ENCODE measurements at regions not wholly inside any gene's neighbourhood (a gene's known extent, or its start where the extent isn't known, plus 50 kb on each side); places are given as distances from the start of the nearest gene placed in this dataset.

DNA sequence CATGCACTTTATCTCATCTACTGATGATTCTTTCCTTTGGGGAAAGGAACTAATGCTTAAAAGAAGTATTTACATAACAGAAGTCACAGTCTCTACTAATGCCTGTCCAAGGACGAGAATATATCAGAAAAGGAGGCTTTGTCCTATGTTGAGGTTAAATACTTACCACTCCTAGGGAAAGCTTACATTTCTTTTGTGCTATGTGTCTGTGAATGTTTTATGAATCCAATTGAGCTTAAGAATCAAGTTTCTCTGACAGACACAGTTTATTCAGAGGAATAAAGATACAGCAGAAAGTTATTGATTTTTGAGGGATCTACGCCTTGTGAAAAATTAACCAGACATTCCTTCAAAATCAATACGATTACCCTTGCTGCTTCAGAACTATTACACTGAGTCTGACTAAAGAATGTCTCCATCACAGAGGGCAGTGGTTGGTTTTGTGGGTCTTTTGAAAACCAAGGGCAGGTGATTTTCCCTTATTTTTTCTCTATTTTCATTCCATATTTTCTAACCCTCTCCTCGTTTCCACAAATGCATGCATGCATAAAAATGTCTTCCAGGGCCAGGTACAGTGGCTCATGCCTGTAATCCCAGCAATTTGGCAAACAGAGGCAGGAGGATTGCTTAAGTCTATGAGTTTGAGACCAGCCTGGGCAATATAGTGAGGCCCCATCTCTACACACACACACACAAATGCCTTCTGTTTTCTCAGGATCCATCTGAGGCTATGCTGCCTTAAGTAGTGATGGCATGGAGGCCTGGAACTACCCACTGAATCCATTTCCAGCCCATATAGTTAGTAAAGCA, 1095.1 kb downstream of the GALC start (continued):
- 0 out of 2 replicates have a peak, but pooled peaks have one; percentile 34 for TF ChIP-seq MIER3 (CRISPR knock-in tag; IDR thresholded peaks at IDR 0.05; ENCODE audit: borderline replicate concordance)
- TF ChIP-seq RFX3 (CRISPR knock-in tag; IDR thresholded peaks at IDR 0.05): no peak
- no peak for TF ChIP-seq ZNF878 (CRISPR knock-in tag; IDR thresholded peaks at IDR 0.05)
- TF ChIP-seq, protein P1, sequence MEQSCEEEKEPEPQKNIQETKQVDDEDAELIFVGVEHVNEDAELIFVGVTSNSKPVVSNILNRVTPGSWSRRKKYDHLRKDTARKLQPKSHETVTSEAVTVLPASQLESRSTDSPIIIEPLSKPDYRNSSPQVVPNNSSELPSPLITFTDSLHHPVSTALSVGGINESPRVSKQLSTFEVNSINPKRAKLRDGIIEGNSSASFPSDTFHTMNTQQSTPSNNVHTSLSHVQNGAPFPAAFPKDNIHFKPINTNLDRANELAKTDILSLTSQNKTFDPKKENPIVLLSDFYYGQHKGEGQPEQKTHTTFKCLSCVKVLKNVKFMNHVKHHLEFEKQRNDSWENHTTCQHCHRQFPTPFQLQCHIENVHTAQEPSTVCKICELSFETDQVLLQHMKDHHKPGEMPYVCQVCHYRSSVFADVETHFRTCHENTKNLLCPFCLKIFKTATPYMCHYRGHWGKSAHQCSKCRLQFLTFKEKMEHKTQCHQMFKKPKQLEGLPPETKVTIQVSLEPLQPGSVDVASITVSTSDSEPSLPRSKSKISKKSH (CRISPR knock-in tag; IDR thresholded peaks at IDR 0.05; ENCODE audit: borderline replicate concordance): no peak
- TF ChIP-seq, protein P2, sequence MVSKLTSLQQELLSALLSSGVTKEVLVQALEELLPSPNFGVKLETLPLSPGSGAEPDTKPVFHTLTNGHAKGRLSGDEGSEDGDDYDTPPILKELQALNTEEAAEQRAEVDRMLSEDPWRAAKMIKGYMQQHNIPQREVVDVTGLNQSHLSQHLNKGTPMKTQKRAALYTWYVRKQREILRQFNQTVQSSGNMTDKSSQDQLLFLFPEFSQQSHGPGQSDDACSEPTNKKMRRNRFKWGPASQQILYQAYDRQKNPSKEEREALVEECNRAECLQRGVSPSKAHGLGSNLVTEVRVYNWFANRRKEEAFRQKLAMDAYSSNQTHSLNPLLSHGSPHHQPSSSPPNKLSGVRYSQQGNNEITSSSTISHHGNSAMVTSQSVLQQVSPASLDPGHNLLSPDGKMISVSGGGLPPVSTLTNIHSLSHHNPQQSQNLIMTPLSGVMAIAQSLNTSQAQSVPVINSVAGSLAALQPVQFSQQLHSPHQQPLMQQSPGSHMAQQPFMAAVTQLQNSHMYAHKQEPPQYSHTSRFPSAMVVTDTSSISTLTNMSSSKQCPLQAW (CRISPR knock-in tag; IDR thresholded peaks at IDR 0.05): no peak
- no peak for TF ChIP-seq YEATS2 (CRISPR knock-in tag; IDR thresholded peaks at IDR 0.05; ENCODE audit: borderline replicate concordance)
- peak; percentile 63 for TF ChIP-seq RXRB (CRISPR knock-in tag; IDR thresholded peaks at IDR 0.05; ENCODE audit: borderline replicate concordance)
- TF ChIP-seq, protein P3, sequence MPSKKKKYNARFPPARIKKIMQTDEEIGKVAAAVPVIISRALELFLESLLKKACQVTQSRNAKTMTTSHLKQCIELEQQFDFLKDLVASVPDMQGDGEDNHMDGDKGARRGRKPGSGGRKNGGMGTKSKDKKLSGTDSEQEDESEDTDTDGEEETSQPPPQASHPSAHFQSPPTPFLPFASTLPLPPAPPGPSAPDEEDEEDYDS (CRISPR knock-in tag; IDR thresholded peaks at IDR 0.05): no peak; the same call in 1 of the 2 replicates
- TF ChIP-seq PCBP2 (optimal IDR thresholded peaks at IDR 0.05; ENCODE audit: low read depth, low read length, poor library complexity, severe bottlenecking): no peak
- no peak for TF ChIP-seq SP2 (CRISPR knock-in tag; IDR thresholded peaks at IDR 0.05)
- TF ChIP-seq ZNF432 (CRISPR knock-in tag; IDR thresholded peaks at IDR 0.05; ENCODE audit: borderline replicate concordance): no peak
- TF ChIP-seq, protein P4, sequence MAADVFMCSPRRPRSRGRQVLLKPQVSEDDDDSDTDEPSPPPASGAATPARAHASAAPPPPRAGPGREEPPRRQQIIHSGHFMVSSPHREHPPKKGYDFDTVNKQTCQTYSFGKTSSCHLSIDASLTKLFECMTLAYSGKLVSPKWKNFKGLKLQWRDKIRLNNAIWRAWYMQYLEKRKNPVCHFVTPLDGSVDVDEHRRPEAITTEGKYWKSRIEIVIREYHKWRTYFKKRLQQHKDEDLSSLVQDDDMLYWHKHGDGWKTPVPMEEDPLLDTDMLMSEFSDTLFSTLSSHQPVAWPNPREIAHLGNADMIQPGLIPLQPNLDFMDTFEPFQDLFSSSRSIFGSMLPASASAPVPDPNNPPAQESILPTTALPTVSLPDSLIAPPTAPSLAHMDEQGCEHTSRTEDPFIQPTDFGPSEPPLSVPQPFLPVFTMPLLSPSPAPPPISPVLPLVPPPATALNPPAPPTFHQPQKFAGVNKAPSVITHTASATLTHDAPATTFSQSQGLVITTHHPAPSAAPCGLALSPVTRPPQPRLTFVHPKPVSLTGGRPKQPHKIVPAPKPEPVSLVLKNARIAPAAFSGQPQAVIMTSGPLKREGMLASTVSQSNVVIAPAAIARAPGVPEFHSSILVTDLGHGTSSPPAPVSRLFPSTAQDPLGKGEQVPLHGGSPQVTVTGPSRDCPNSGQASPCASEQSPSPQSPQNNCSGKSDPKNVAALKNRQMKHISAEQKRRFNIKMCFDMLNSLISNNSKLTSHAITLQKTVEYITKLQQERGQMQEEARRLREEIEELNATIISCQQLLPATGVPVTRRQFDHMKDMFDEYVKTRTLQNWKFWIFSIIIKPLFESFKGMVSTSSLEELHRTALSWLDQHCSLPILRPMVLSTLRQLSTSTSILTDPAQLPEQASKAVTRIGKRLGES (CRISPR knock-in tag; IDR thresholded peaks at IDR 0.05; ENCODE audit: borderline replicate concordance): 0 out of 2 replicates have a peak, but pooled peaks have one; percentile 55
- no peak for TF ChIP-seq ZNF660 (CRISPR knock-in tag; IDR thresholded peaks at IDR 0.05; ENCODE audit: borderline replicate concordance, low read depth)
- no peak; the same call in 1 of the 2 replicates for TF ChIP-seq ZNF629 (CRISPR knock-in tag; conservative IDR thresholded peaks at IDR 0.05)
- no peak for TF ChIP-seq HNRNPLL (IDR thresholded peaks at IDR 0.05; ENCODE audit: low read depth, low read length, poor library complexity, severe bottlenecking)
- TF ChIP-seq REXO4 (CRISPR knock-in tag; IDR thresholded peaks at IDR 0.05; ENCODE audit: borderline replicate concordance): no peak
- TF ChIP-seq ZNF530 (CRISPR knock-in tag; IDR thresholded peaks at IDR 0.05; ENCODE audit: low read depth): no peak
- TF ChIP-seq, protein P5, sequence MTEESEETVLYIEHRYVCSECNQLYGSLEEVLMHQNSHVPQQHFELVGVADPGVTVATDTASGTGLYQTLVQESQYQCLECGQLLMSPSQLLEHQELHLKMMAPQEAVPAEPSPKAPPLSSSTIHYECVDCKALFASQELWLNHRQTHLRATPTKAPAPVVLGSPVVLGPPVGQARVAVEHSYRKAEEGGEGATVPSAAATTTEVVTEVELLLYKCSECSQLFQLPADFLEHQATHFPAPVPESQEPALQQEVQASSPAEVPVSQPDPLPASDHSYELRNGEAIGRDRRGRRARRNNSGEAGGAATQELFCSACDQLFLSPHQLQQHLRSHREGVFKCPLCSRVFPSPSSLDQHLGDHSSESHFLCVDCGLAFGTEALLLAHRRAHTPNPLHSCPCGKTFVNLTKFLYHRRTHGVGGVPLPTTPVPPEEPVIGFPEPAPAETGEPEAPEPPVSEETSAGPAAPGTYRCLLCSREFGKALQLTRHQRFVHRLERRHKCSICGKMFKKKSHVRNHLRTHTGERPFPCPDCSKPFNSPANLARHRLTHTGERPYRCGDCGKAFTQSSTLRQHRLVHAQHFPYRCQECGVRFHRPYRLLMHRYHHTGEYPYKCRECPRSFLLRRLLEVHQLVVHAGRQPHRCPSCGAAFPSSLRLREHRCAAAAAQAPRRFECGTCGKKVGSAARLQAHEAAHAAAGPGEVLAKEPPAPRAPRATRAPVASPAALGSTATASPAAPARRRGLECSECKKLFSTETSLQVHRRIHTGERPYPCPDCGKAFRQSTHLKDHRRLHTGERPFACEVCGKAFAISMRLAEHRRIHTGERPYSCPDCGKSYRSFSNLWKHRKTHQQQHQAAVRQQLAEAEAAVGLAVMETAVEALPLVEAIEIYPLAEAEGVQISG (CRISPR knock-in tag; IDR thresholded peaks at IDR 0.05): no peak
- TF ChIP-seq ZNF160 (CRISPR knock-in tag; IDR thresholded peaks at IDR 0.05): no peak
